Suprapubic skin (tissue), 4 donors: ENCODE measurements at regions not wholly inside any gene's neighbourhood (a gene's known extent, or its start where the extent isn't known, plus 50 kb on each side); places are given as distances from the start of the nearest gene placed in this dataset.

Experiments
- CTCF ChIP-seq, 2 donors: fragments of 200-600 bp in 1 of 2; fragments of 450-650 bp in 1 of 2; sonication (generic) in 1 of 2; IDR thresholded peaks; one replicate each; pipeline ENCODE4 v1.5.1; 2016 to 2019; ENCODE audit warnings: antibody characterized with exemption in 2 of 2, mild to moderate bottlenecking in 1 of 2, moderate library complexity in 1 of 2
- EP300 ChIP-seq: sonication (generic); formaldehyde crosslinking; IDR thresholded peaks from one replicate; pipeline ENCODE4 v1.6.1; 2017; ENCODE audit warnings: antibody characterized with exemption
- POLR2A ChIP-seq, 2 donors: fragments of 450-650 bp; IDR thresholded peaks; one replicate each; pipeline ENCODE4 v1.6.1; 2017; ENCODE audit warnings: antibody characterized with exemption in 2 of 2, mild to moderate bottlenecking in 2 of 2, moderate library complexity in 2 of 2
- POLR2AphosphoS5 ChIP-seq, 3 donors: sonication (generic); formaldehyde crosslinking; IDR thresholded peaks; one replicate each; pipeline ENCODE4 v1.6.1; 2017; ENCODE audit warnings: antibody characterized with exemption in 3 of 3

GRCh38 chr1:81126989-81127581 is 673.6 kb upstream of the ADGRL2 start:
- no peak for TF ChIP-seq CTCF (IDR thresholded peaks at IDR 0.05)
- no peak for TF ChIP-seq EP300
- TF ChIP-seq POLR2A (IDR thresholded peaks at IDR 0.05) = no peak
- no peak for TF ChIP-seq POLR2AphosphoS5 (IDR thresholded peaks at IDR 0.05)
